ENCODE measurements at regions not wholly inside any gene's neighbourhood (a gene's known extent, or its start where the extent isn't known, plus 50 kb on each side); places are given as distances from the start of the nearest gene placed in this dataset.

- Histone ChIP-seq H3K4me1 (peaks cover 25% of the 10 kb centered on the region), H3K4me2 (peak overlapping the region; percentile 55), H3K27ac (peak overlapping the region; percentile 54 to 81; a peak in 5 of 6 replicates), H3K4me3 (no peak overlapping the region), H3K9me3 (no peaks in the 10 kb centered on the region)
- ChIA-PET CTCF (interaction anchor here (0.6 kb wide), 1 partner anchor 10 kb away, joined by 3 read pairs; no protein-coding TSS in a partner anchor), POLR2A (no interaction called here)
- no peak for FAIRE-seq
- ATAC-seq: peak; percentile 56 to 77; a peak in 4 of 6 replicates
- TF ChIP-seq RCOR1 (IDR thresholded peaks at IDR 0.05; ENCODE audit: low read depth, low read length) (no peak), BHLHE40 (IDR thresholded peaks at IDR 0.05; ENCODE audit: low read depth, low read length) (no peak), EHF (CRISPR knock-in tag; IDR thresholded peaks at IDR 0.05) (no peak), POLR2A (IDR thresholded peaks at IDR 0.05; ENCODE audit: low read length) (no peak), SMC3 (IDR thresholded peaks at IDR 0.05) (no peak), JUNB (IDR thresholded peaks at IDR 0.05) (no peak), HOXA7 (CRISPR knock-in tag; IDR thresholded peaks at IDR 0.05) (no peak)
- TF ChIP-seq, protein P1, sequence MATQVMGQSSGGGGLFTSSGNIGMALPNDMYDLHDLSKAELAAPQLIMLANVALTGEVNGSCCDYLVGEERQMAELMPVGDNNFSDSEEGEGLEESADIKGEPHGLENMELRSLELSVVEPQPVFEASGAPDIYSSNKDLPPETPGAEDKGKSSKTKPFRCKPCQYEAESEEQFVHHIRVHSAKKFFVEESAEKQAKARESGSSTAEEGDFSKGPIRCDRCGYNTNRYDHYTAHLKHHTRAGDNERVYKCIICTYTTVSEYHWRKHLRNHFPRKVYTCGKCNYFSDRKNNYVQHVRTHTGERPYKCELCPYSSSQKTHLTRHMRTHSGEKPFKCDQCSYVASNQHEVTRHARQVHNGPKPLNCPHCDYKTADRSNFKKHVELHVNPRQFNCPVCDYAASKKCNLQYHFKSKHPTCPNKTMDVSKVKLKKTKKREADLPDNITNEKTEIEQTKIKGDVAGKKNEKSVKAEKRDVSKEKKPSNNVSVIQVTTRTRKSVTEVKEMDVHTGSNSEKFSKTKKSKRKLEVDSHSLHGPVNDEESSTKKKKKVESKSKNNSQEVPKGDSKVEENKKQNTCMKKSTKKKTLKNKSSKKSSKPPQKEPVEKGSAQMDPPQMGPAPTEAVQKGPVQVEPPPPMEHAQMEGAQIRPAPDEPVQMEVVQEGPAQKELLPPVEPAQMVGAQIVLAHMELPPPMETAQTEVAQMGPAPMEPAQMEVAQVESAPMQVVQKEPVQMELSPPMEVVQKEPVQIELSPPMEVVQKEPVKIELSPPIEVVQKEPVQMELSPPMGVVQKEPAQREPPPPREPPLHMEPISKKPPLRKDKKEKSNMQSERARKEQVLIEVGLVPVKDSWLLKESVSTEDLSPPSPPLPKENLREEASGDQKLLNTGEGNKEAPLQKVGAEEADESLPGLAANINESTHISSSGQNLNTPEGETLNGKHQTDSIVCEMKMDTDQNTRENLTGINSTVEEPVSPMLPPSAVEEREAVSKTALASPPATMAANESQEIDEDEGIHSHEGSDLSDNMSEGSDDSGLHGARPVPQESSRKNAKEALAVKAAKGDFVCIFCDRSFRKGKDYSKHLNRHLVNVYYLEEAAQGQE (IDR thresholded peaks at IDR 0.05): no peak
- peak in 1 of 2 experiments; percentile 27 for DNase-seq (ENCODE audit: low read depth in 1 of 2, low spot score in 1 of 2)
- 71% methylated on average over 10 of the region's 10 CpGs for WGBS (ENCODE audit: missing lambda C conversion rate)
Observed at GRCh38 chr18:23401400-23402347, 51.4 kb upstream of the RIOK3 start.

Measured in A549 (cell line).